Astrocyte of the cerebellum (primary cell): ENCODE measurements at regions not wholly inside any gene's neighbourhood (a gene's known extent, or its start where the extent isn't known, plus 50 kb on each side); places are given as distances from the start of the nearest gene placed in this dataset.

ENCODE experiments used
- DNase-seq: peaks from one replicate; pipeline ENCODE4 v3.0.0-alpha.2; 2011; ENCODE audit warnings: low read depth
- H3K4me3 ChIP-seq: 2 replicates; pipeline ENCODE4 v1.5.1; 2011; ENCODE audit warnings: mild to moderate bottlenecking, low read depth, low read length, moderate library complexity
- in situ Hi-C: cut with HindIII; loops from 2 replicates; pipeline ENCODE4 v1.10.0; 2017; ENCODE audit warnings: low sequenced_read_pairs
- TF ChIP-seq, protein P1 (sequence below): IDR thresholded peaks from 2 replicates; pipeline ENCODE4 v1.5.1; 2012; ENCODE audit warnings: low read length, low read depth, moderate library complexity, mild to moderate bottlenecking; ENCODE audit errors: missing control alignments

- TF ChIP-seq, protein P1, sequence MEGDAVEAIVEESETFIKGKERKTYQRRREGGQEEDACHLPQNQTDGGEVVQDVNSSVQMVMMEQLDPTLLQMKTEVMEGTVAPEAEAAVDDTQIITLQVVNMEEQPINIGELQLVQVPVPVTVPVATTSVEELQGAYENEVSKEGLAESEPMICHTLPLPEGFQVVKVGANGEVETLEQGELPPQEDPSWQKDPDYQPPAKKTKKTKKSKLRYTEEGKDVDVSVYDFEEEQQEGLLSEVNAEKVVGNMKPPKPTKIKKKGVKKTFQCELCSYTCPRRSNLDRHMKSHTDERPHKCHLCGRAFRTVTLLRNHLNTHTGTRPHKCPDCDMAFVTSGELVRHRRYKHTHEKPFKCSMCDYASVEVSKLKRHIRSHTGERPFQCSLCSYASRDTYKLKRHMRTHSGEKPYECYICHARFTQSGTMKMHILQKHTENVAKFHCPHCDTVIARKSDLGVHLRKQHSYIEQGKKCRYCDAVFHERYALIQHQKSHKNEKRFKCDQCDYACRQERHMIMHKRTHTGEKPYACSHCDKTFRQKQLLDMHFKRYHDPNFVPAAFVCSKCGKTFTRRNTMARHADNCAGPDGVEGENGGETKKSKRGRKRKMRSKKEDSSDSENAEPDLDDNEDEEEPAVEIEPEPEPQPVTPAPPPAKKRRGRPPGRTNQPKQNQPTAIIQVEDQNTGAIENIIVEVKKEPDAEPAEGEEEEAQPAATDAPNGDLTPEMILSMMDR = no peak
- no peak for DNase-seq
- in situ Hi-C loops = no loop called here
- no peak overlapping the region for H3K4me3 ChIP-seq
These were observed 196.4 kb upstream of the MAGEB18 start for GRCh38 chrX:25941559-25942250.

GRCh38 chrX:25968920-25969319, 169.2 kb upstream of the MAGEB18 start:
- DNase-seq = no peak
- TF ChIP-seq, protein P1 = peak; percentile 33
- H3K4me3 ChIP-seq = no peak overlapping the region
- in situ Hi-C loops = no loop called here

- in situ Hi-C loops = no loop called here
- TF ChIP-seq, protein P1 = no peak
- H3K4me3 ChIP-seq = no peak overlapping the region
- no peak for DNase-seq
These were observed 161.3 kb upstream of the MAGEB18 start for GRCh38 chrX:25976683-25977310.

GRCh38 chrX:25998687-25999086, 139.5 kb upstream of the MAGEB18 start:
- no peak overlapping the region for H3K4me3 ChIP-seq
- in situ Hi-C loops = no loop called here
- no peak for DNase-seq
- TF ChIP-seq, protein P1 = no peak

- in situ Hi-C loops = no loop called here
These were observed 130.7 kb upstream of the MAGEB18 start for GRCh38 chrX:26007462-26007861.

GRCh38 chrX:26008042-26008441, 130.1 kb upstream of the MAGEB18 start:
- in situ Hi-C loops = no loop called here
- no peak overlapping the region for H3K4me3 ChIP-seq
- TF ChIP-seq, protein P1 = no peak
- DNase-seq = no peak

More at GRCh38 chrX:26007462-26007861, 130.7 kb upstream of the MAGEB18 start:
- TF ChIP-seq, protein P1 = no peak
- no peak for DNase-seq
- H3K4me3 ChIP-seq = no peak overlapping the region
